Mammary epithelial cell (primary cell): ENCODE measurements at regions not wholly inside any gene's neighbourhood (a gene's known extent, or its start where the extent isn't known, plus 50 kb on each side); places are given as distances from the start of the nearest gene placed in this dataset.

Source experiments
- EZH2 ChIP-seq: IDR thresholded peaks from 2 replicates; pipeline ENCODE4 v1.6.1; 2012; ENCODE audit warnings: low read length, inconsistent platforms, borderline replicate concordance
- TF ChIP-seq, protein P1 (sequence below), 2 donors: IDR thresholded peaks in 1 of 2; conservative IDR thresholded peaks in 1 of 2; 2 replicates each; pipeline ENCODE4 v1.5.1; 2011 to 2012; ENCODE audit warnings: inconsistent platforms in 2 of 2, low read length in 2 of 2, mild to moderate bottlenecking in 2 of 2, control low read depth in 1 of 2, low read depth in 1 of 2; ENCODE audit not compliant: insufficient read depth in 1 of 2; ENCODE audit errors: extremely low read depth in 1 of 2

DNA sequence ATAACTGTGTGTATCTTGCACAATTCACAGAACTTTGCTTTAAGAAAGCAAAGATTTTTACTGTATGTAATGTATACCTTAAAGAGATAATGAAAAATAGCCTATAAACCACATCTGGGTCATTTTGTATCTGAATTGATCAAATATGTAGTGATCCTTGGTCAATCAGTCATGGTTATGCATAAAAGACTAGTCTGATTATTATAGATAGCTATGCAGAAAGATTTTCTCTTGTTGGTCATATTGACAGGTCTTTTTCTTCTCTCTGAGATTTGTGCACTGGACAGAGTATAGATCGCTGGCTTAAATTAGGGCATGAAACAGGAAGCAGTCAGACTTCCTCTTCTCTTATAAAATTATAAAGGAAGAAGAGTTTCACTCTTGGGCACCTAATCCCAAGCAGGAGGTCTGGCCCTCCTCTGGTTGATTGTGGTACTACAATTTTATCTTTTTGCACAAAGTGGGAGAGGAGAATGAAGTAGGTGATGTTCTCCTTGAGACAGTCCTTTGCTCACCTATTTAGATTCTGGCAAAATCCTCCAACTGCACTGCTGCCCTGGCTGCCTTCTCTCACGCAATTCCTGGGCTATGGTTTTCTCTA is 380.9 kb upstream of the RGS17 start:
- TF ChIP-seq, protein P1, sequence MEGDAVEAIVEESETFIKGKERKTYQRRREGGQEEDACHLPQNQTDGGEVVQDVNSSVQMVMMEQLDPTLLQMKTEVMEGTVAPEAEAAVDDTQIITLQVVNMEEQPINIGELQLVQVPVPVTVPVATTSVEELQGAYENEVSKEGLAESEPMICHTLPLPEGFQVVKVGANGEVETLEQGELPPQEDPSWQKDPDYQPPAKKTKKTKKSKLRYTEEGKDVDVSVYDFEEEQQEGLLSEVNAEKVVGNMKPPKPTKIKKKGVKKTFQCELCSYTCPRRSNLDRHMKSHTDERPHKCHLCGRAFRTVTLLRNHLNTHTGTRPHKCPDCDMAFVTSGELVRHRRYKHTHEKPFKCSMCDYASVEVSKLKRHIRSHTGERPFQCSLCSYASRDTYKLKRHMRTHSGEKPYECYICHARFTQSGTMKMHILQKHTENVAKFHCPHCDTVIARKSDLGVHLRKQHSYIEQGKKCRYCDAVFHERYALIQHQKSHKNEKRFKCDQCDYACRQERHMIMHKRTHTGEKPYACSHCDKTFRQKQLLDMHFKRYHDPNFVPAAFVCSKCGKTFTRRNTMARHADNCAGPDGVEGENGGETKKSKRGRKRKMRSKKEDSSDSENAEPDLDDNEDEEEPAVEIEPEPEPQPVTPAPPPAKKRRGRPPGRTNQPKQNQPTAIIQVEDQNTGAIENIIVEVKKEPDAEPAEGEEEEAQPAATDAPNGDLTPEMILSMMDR (conservative IDR thresholded peaks at IDR 0.05 in 1 of 2, IDR thresholded peaks at IDR 0.05 in 1 of 2; ENCODE audit: extremely low read depth in 1 of 2, insufficient read depth in 1 of 2, low read depth in 1 of 2, low read length in 2 of 2), result peak; percentile 52 to 70
- no peak for TF ChIP-seq EZH2
